Smooth muscle cell of the brain vasculature (primary cell): ENCODE measurements at regions not wholly inside any gene's neighbourhood (a gene's known extent, or its start where the extent isn't known, plus 50 kb on each side); places are given as distances from the start of the nearest gene placed in this dataset.
"Not testable (repeated sequence)": the region's sequence is repeated elsewhere in the genome, so short reads cannot be mapped to it uniquely, and the experiment has no call there.

Experiments
- DNase-seq: peaks from one replicate; pipeline ENCODE4 v3.0.0-alpha.2; 2012; ENCODE audit warnings: low read depth, low spot score

- DNase-seq = no peak
Observed at GRCh38 chr10:35855155-35855947, 213.3 kb upstream of the FZD8 start.

- DNase-seq = no peak
Observed at GRCh38 chr10:35854661-35855060, 212.6 kb upstream of the FZD8 start.

DNA sequence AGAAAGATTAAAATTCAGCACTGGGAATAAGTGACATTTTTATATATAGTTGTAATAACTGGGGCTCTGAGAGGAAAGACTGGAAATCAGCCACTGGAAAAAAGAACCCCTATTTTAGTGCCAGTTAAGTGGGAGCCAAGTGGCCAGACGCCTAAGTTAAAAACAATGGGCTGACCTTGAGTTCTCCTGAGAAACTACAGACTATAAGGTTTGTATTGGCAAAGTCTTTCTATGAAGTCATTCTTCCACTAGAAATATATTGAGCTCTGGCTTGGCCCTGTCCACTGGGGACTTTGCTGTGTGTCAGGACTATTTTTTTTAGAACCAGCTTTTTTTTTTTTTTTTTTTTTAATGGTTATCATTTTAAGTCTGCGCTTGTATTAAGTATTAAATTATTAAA lies 210.6 kb upstream of the FZD8 start:
- no peak for DNase-seq

- no peak for DNase-seq
Observed at GRCh38 chr10:35848412-35848811, 206.3 kb upstream of the FZD8 start.

DNA sequence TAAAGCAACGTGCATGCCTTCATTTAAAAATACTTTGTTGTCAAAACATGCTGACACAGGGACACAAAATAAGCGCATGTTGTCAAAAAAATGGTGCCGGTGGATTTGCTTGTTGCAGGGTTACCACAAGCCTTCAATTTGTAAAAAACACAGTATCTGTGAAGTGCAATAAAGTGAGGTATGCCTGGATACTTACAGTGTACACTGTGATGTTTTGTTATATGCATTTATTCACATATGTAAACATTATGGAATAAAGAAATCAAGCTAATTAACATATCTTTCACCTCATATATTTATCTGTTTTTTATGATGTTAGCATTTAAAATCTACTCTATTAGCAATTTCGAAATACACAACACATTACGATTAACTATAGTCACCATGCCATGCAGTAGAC lies 202.6 kb upstream of the FZD8 start:
- no peak for DNase-seq

- peak; percentile 43 for DNase-seq
Observed at GRCh38 chr10:35843524-35844181, 201.6 kb upstream of the FZD8 start.

- no peak for DNase-seq
Observed at GRCh38 chr10:35838054-35838453, 196.0 kb upstream of the FZD8 start.

- no peak for DNase-seq
Observed at GRCh38 chr10:35835545-35835944, 193.4 kb upstream of the FZD8 start.

DNA sequence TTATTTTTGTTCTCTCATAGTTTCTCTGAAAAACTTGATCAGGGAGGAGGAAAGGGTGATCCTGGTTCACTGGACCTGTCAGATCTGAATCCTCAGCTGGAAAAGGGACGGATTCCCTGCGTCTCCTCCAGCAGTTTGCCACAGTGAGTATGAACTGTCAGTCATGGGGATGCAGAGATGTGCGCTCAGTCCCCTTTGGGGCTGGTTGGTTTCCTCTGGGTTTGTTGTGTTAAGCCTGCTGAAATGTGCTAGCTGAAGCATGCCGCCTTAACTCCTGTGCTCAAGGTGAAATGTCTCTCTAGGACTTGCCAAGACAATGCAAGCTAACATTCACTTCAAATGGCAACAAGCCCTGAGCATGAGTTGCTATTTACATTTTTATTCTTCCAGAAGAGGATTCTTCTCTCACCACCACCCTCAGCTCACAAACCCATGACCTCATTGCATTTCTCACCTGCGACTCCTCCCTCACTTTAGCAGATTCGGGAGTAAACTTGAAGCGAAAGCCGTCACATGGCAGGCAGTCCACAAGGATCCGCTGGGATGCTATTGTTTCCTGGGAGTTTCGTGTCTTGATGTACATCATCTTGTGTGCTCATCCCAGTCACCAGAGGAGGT lies 192.9 kb upstream of the FZD8 start:
- DNase-seq = no peak

DNA sequence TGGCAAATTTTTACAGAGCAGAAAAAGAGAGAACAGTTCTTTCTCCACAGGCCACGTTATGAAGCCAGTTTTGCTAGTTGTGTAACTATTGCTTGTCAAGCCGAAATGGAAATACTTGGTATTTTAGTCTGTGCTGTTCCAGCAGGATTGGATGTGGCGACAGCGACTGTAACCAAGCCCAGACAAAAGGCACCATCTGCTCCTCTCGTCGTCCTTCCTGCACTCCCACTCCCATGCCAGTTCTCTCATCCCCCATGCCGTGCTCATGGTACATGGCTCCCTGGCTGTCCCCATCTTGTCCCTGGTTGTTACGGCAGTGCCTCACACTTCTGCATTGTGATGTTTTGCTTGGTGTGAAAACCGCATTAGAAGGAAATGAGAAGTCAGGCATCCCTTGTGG lies 185.7 kb upstream of the FZD8 start:
- no peak for DNase-seq

- DNase-seq = no peak
Observed at GRCh38 chr10:35824704-35825103, 182.6 kb upstream of the FZD8 start.

GRCh38 chr10:35822316-35822715 lies 180.2 kb upstream of the FZD8 start:
- peak; percentile 29 for DNase-seq

DNA sequence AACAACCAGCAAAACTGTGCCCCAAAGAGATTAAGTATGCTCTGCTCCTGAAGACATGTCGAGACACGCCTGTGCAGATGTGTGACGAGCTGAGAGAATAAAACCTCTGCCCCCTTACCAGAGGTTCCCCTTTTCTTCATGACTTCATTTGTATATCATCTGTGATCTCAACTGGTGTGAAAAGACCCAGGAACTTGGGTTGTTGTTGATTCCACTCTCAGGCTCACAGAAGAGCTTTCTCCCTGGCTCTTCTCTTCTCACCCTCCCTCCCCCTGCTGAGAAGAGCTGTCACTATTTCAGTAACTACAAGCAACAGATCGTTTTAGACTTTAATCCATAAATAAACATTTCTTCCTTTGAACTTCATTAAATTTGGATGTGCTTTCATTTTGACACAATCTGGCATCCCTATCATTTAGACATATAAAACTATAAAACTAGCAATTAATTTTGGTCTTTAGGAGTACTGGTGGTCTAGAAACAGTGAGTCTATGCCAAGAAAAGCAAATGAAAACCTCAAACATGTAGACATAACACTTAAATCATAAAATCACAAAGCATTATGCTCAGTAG lies 179.3 kb upstream of the FZD8 start:
- DNase-seq = no peak

GRCh38 chr10:35819736-35820135 lies 177.6 kb upstream of the FZD8 start:
- DNase-seq = no peak

DNA sequence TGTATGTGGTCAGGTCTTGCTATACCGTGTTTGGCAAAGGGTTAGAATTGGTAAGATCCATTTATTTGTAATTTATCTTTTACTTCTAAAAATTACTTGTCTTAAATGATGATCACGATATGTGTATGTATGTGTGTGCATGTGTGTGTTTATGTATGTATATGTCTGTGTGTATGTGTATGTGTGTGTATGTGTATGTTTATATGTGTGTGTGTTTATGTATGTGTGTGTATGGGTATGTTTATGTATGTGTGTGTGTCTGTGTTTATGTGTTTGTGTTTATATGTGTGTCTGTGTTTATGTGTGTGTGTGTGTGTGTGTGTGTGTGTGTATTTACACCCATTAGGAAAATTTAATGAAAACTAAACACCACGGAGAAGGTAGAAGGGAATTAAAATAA lies 176.9 kb upstream of the FZD8 start:
- no peak for DNase-seq

- not testable (repeated sequence) for DNase-seq
Observed at GRCh38 chr10:35817109-35817508, 175.0 kb upstream of the FZD8 start.

- DNase-seq = no peak
Observed at GRCh38 chr10:35813219-35813618, 171.1 kb upstream of the FZD8 start.

DNA sequence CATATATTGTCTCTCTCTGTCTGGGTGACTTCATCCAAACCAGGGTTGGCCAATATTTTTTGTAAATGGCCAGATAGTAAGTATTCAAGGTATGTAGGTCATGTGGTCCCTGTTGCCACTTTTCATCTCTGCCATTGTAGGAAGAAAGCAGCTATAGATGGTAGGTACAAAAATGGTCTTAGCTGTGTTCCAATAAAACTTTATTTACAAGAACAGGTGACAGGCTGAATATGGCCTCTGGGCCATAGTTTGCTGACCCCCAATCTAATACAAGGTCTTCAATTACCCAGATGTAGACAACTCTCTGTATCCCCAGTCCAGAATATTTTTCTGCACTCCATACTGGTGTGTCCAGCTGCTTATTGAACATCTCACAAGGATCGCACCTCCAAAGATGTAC lies 166.2 kb upstream of the FZD8 start:
- DNase-seq = no peak

- no peak for DNase-seq
Observed at GRCh38 chr10:35803046-35803445, 160.9 kb upstream of the FZD8 start.

GRCh38 chr10:35797187-35797586 lies 155.1 kb upstream of the FZD8 start:
- no peak for DNase-seq

GRCh38 chr10:35795131-35795824 lies 153.2 kb upstream of the FZD8 start:
- no peak for DNase-seq

DNA sequence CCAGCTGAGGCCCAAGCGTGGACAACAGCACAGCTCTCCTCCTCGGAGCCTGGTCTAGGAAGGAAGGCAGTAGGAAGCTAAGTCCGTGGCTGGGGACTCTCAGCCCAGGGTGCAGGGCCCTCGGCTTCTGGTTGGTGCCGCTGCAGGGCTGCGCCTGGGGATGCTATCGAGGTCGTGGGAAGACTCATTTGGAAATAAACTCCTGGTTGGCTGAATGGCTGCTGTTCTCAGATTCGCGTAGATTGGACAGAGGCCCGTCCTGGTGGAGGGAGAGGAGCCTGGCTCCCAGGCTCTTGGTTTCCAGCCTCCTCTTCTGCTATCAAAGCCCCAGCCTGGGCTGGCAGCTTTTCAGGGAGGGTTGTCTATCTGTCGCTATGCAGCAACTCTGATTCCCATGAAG lies 152.6 kb upstream of the FZD8 start:
- no peak for DNase-seq
